Ectodermal cell (in vitro differentiated cells): ENCODE measurements at regions not wholly inside any gene's neighbourhood (a gene's known extent, or its start where the extent isn't known, plus 50 kb on each side); places are given as distances from the start of the nearest gene placed in this dataset.
"Not testable (repeated sequence)": the region's sequence is repeated elsewhere in the genome, so short reads cannot be mapped to it uniquely, and the experiment has no call there.

Source experiments
- H3K27ac ChIP-seq: 2 replicates; pipeline ENCODE4 v1.7.0; 2013; ENCODE audit warnings: mild to moderate bottlenecking, low read depth, low read length; ENCODE audit not compliant: insufficient read depth, poor library complexity, severe bottlenecking
- H3K27me3 ChIP-seq: 2 replicates; pipeline ENCODE4 v1.7.0; 2013; ENCODE audit warnings: mild to moderate bottlenecking, low read length; ENCODE audit not compliant: insufficient read depth, control insufficient read depth, poor library complexity, severe bottlenecking
- H3K36me3 ChIP-seq: one replicate; pipeline ENCODE4 v1.7.0; 2013; ENCODE audit warnings: low read length; ENCODE audit not compliant: control insufficient read depth, insufficient read depth
- H3K4me1 ChIP-seq: one replicate; pipeline ENCODE4 v1.7.0; 2013; ENCODE audit warnings: low read length; ENCODE audit not compliant: control insufficient read depth, insufficient read depth
- H3K4me3 ChIP-seq: 2 replicates; pipeline ENCODE4 v1.7.0; 2013; ENCODE audit warnings: low read depth, low read length, control low read depth; ENCODE audit not compliant: insufficient read depth
- H3K9me3 ChIP-seq: 2 replicates; pipeline ENCODE4 v1.7.0; 2013; ENCODE audit warnings: mild to moderate bottlenecking, low read length, moderate library complexity; ENCODE audit not compliant: control insufficient read depth
- WGBS, 2 experiments: methylation state at CpG; one replicate each; pipeline ENCODE4 v1.1.7; 2013; ENCODE audit warnings: missing lambda C conversion rate in 2 of 2; 5-methylcytosine and 5-hydroxymethylcytosine counted together

DNA sequence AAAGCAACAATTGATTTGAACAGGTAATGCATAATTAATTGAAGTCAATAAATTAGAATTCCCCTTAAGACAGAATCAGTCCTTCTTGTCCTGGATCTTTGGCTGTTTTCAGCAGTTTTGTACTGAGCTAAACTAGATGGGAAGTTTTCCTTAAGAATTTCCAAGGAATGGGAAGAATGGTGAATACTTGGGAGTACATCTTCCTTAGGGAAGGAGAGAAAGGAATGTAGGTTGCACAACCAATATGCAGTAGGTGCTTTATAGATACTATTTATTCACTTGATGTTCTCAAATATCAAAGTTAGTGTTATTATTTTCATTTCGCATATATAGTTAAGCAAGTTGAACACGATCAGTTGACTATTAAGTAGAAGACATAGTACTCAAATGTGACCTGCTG, 183.5 kb upstream of the MAP1B start:
- no peaks in the 10 kb centered on the region for H3K4me1 ChIP-seq
- no peak overlapping the region for H3K27ac ChIP-seq
- no peaks in the 10 kb centered on the region for H3K36me3 ChIP-seq
- no peaks in the 10 kb centered on the region for H3K9me3 ChIP-seq
- 88 to 98% methylated on average over 2 of the region's 2 CpGs for WGBS, 2 experiments
- no peak overlapping the region for H3K4me3 ChIP-seq
- H3K27me3 ChIP-seq, result no peaks in the 10 kb centered on the region

DNA sequence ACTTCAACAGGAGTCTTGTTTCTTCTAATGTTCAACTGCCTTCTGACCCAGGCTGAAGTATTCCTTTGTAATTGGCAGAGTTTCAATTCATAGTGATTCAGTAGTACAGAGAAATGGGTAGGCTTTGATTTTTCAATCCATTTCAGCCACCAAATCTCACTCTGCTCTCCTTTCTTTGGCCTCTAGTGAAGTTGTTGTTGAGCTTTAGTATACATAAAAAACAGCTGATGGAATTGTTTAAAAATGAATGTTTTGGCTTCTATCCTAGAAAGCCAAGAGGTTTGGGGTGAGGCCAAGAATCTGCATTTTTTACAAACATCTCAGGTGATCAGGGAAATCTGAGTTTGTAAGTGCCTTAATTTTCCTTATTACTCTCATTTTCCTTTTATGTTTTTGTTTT, 182.9 kb upstream of the MAP1B start:
- Histone ChIP-seq H3K9me3 (no peaks in the 10 kb centered on the region), H3K36me3 (no peaks in the 10 kb centered on the region), H3K27ac (no peak overlapping the region), H3K4me1 (no peaks in the 10 kb centered on the region), H3K27me3 (no peaks in the 10 kb centered on the region), H3K4me3 (no peak overlapping the region)

DNA sequence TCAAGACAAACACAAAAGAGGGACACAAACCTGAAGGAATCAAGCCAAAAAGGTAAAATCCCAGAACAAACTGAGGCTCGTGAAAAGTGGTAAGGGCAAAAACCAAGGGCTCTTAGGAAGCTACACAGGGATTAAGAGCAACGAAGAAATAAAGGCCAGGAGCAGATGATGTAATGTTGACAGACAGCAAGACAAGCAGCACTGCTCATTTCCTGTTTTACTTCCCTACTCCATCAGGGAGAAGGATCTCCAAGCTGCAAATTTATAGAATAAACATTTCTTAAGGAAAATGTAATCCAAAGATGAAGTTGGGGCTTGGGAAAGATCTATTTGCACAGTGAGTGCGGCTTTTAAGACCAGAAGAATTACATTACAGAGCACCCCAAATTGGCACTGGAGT, 182.3 kb upstream of the MAP1B start:
- Histone ChIP-seq H3K27me3 (no peaks in the 10 kb centered on the region), H3K9me3 (no peaks in the 10 kb centered on the region), H3K27ac (no peak overlapping the region), H3K36me3 (no peaks in the 10 kb centered on the region), H3K4me1 (no peaks in the 10 kb centered on the region), H3K4me3 (no peak overlapping the region)
- 80 to 89% methylated on average over 3 of the region's 3 CpGs for WGBS, 2 experiments

DNA sequence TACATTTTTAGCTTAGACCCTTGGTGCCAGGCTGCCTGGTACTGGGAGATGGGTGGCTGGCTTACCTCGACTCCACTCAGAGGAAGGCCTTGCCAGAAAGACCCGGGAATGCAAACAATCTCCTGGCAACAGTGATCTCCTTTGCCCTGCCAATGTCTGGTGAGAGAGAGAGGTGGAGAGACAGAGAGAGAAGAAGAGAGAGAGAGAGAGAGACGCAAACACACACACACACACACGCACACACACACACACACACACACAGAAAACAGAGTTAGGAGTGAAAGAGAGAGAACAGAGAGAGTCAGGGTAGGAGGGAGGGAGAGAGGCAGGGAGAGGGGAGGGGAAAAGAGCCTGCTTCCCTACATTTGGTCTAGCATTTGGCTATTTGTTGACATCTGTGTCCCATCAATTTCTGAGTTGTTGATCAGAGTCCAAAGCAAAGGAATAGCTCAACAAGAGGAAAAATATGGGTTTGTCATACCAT, 181.6 kb upstream of the MAP1B start:
- 89 to 92% methylated on average over 2 of the region's 4 CpGs for WGBS, 2 experiments
- H3K9me3 ChIP-seq, result no peaks in the 10 kb centered on the region
- H3K27ac ChIP-seq, result no peak overlapping the region
- no peaks in the 10 kb centered on the region for H3K27me3 ChIP-seq
- no peak overlapping the region for H3K4me3 ChIP-seq
- H3K4me1 ChIP-seq, result no peaks in the 10 kb centered on the region
- no peaks in the 10 kb centered on the region for H3K36me3 ChIP-seq

DNA sequence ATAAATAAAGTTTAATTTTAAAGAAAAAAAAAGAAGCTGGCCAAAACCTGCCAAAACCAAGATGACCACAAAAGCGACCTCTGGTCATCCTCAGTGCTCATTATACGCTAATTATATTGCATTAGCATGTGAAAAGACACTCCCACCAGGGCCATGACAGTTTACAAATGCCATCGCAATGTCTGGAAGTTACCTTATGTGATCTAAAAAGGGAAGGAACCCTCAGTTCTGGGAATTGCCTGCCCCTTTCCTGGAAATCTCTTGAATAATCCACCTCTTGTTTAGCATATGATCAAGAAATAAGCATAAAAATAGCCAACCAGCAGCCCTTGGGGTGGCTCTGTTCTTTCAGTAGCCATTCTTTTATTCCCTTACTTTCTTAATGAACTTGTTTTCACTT, 178.3 kb upstream of the MAP1B start:
- no peak overlapping the region for H3K27ac ChIP-seq
- no peaks in the 10 kb centered on the region for H3K36me3 ChIP-seq
- WGBS, 2 experiments, result 85 to 87% methylated on average over 3 of the region's 3 CpGs
- no peaks in the 10 kb centered on the region for H3K9me3 ChIP-seq
- H3K27me3 ChIP-seq, result no peaks in the 10 kb centered on the region
- no peak overlapping the region for H3K4me3 ChIP-seq
- peaks cover 8% of the 10 kb centered on the region for H3K4me1 ChIP-seq

DNA sequence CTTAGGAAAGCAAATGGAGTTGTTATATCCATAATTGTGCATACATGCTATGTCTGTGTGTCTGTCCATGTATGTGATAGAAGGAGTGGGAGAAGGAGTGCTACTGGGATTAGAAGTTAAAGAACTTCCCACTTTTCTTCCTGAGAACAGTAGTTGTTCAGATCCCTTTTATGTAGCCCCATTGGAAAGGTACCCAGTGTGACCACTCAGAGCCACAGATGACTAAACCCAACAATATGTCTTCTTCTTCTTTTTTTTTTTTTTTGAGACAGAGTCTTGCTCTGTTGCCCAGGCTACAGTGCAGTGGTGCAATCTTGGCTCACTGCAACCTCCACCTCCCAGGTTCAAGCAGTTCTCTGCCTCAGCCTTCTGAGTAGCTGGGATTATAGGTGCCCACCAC, 176.7 kb upstream of the MAP1B start:
- H3K9me3 ChIP-seq, H3K27ac ChIP-seq, H3K4me3 ChIP-seq, H3K36me3 ChIP-seq, H3K27me3 ChIP-seq, H3K4me1 ChIP-seq: not testable (repeated sequence)

DNA sequence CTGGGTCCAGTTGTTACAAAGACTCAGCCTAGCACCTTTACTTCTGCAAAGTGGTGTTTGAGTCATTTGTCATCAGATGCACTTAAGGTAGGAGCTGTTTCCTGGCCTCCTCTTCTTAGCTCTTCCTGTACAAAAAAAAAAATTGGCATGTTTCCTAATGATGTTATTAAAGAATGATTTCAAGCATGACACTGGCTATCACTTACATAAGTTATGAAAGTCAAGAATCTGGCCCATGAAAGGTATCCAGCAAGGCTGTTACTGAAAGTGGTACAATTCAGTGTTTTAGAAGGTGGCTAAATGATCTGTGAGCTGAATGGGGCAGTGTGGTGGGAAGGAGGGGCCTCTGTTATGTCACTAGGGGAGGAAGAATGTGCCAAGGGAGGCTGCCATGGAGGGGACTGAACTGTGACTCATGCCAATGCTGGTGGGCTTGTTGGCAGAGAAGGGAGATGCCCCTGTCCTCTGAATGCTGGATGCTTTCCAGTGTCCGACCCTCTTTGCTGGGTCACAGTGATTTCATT, 175.1 kb upstream of the MAP1B start:
- H3K27ac ChIP-seq, result no peak overlapping the region
- no peaks in the 10 kb centered on the region for H3K9me3 ChIP-seq
- no peaks in the 10 kb centered on the region for H3K27me3 ChIP-seq
- no peaks in the 10 kb centered on the region for H3K36me3 ChIP-seq
- H3K4me1 ChIP-seq, result peaks cover 8% of the 10 kb centered on the region
- H3K4me3 ChIP-seq, result no peak overlapping the region
- WGBS, 2 experiments, result 94 to 100% methylated on average over 1 of the region's 1 CpG

DNA sequence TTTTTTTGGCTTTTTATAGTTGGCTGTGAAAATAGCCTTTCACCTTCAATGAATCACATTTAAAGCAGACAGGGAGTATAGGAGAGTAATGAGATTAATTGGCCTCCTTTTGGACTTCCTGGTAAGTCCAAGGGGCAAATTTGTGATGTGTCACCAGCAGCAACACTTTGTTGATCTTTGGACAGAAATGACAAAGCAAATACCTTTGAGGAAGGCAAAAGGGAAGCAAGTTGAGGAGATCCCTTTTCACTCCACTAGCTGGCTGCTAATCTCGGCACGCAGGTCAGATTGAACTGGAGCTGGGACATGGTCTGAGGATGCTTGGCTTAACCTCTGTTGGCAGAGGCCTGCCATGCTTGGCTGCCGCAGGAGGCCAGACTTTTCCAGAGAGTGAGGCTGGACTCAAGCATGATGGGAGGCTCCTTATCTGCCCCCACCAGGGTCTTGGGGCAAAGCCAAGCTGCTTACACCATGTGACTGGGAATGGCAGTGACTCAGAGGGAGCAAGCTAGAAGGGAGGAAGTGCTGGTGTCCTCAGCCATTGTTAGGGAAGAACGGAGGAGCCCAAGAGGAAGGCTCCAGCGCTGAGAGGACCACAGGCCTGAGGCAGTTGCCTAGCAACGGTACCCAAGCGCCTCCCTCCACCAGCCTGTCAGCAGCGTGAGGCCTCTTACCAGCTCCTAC, 174.5 kb upstream of the MAP1B start:
- H3K9me3 ChIP-seq, result no peaks in the 10 kb centered on the region
- no peak overlapping the region for H3K27ac ChIP-seq
- no peaks in the 10 kb centered on the region for H3K36me3 ChIP-seq
- H3K4me1 ChIP-seq, result peaks cover 8% of the 10 kb centered on the region
- H3K27me3 ChIP-seq, result no peaks in the 10 kb centered on the region
- no peak overlapping the region for H3K4me3 ChIP-seq
- WGBS, 2 experiments, result 39 to 42% methylated on average over 8 of the region's 8 CpGs

DNA sequence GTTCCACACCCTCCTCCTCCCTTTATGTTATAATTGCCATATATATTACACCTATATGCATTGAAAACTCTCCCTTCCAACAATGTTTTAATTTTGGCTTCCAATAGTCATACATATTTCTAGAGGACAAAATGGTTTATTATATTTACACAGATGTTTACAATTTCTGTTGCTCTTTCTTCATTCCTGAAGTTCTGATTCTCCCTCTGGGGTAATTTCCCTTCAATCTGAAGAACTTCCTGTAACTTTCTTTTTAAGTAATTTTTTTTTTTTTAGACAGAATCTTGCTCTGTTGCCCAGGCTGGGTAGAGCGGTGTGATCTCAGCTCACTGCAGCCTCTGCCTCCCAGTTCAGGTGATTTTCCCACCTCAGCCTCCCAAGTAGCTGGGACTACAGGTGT, 173.0 kb upstream of the MAP1B start:
- Histone ChIP-seq H3K27ac (no peak overlapping the region), H3K4me1 (peaks cover 19% of the 10 kb centered on the region), H3K27me3 (no peaks in the 10 kb centered on the region), H3K9me3 (no peaks in the 10 kb centered on the region), H3K36me3 (no peaks in the 10 kb centered on the region), H3K4me3 (no peak overlapping the region)
- 81 to 97% methylated on average over 1 of the region's 1 CpG for WGBS, 2 experiments

DNA sequence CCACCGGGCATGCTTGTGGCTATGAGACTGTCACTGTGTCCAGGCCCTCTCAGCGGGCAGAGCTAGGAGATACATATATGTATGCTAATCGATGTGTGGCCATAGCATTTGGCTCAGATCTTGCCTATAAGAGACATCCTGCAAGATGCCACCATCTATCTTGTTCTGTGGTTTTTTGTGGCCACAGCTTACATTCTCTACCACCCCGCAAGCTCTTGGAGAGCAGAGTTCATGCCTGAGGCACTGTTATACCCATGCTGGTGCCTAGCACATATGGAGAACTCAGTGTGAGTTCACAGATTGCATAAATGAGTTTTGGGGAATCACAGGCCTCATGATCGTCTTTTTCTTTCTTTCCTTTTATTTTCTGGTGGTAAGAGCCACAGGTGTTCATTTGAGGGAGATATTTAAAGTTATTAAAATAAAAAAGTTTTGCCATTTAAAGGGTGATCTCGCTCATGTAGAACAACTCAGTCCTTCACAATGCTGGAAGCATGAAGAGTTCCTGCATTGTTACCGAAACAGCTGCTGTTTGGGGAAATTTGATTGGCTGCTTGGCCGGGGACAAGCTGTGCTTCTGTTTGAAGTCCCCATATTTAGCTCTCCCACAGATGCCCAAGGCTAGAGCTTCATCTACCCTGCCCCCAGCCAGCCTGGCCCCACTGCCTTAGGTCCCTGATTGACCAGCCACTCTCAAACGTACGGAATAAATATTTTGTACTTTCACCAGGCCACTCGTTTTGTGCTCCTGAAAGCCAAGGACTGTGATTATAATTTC, 169.2 kb upstream of the MAP1B start:
- H3K4me3 ChIP-seq, result no peak overlapping the region
- H3K36me3 ChIP-seq, result peaks cover 3% of the 10 kb centered on the region
- no peaks in the 10 kb centered on the region for H3K27me3 ChIP-seq
- no peak overlapping the region for H3K27ac ChIP-seq
- 75 to 81% methylated on average over 11 of the region's 11 CpGs for WGBS, 2 experiments
- peaks cover 19% of the 10 kb centered on the region for H3K4me1 ChIP-seq
- no peaks in the 10 kb centered on the region for H3K9me3 ChIP-seq
